Transverse colon (tissue), 3 donors: ENCODE measurements at regions not wholly inside any gene's neighbourhood (a gene's known extent, or its start where the extent isn't known, plus 50 kb on each side); places are given as distances from the start of the nearest gene placed in this dataset.

Experiments
- POLR2A ChIP-seq: fragments of 450-650 bp; IDR thresholded peaks from one replicate; pipeline ENCODE4 v1.6.1; 2016; ENCODE audit warnings: antibody characterized with exemption, mild to moderate bottlenecking, moderate library complexity
- TF ChIP-seq, protein P1 (sequence below), 5 experiments: fragments of 200-600 bp in 3 of 5; fragments of 450-650 bp in 2 of 5; sonication (generic) in 3 of 5; IDR thresholded peaks; 1 replicate in 2 of 5; 2 replicates in 3 of 5; pipeline ENCODE4 v1.5.1; 2016 to 2017; ENCODE audit warnings: antibody characterized with exemption in 5 of 5, inconsistent platforms in 3 of 5, mild to moderate bottlenecking in 2 of 5, moderate library complexity in 1 of 5

DNA sequence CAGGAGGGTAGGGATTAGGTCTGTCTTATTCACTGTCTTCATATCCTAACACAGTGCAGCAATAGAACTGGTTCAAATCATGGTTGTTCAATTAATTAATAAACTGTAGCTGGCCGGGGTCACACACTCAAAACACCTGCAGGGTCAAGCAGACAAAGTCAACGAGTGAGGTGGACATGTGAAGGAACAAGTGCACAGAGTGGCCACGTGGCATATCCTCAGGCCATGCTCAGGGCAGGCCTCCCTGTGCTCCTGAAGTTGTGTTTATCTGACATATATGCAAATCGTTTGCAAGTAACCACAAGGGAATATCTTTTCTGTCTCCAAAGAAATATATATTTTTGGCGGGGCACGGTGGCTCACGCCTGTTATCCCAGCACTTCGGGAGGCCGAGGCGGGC lies 98.5 kb upstream of the ZMIZ1 start:
- TF ChIP-seq, protein P1, sequence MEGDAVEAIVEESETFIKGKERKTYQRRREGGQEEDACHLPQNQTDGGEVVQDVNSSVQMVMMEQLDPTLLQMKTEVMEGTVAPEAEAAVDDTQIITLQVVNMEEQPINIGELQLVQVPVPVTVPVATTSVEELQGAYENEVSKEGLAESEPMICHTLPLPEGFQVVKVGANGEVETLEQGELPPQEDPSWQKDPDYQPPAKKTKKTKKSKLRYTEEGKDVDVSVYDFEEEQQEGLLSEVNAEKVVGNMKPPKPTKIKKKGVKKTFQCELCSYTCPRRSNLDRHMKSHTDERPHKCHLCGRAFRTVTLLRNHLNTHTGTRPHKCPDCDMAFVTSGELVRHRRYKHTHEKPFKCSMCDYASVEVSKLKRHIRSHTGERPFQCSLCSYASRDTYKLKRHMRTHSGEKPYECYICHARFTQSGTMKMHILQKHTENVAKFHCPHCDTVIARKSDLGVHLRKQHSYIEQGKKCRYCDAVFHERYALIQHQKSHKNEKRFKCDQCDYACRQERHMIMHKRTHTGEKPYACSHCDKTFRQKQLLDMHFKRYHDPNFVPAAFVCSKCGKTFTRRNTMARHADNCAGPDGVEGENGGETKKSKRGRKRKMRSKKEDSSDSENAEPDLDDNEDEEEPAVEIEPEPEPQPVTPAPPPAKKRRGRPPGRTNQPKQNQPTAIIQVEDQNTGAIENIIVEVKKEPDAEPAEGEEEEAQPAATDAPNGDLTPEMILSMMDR (IDR thresholded peaks at IDR 0.05) = no peak
- TF ChIP-seq POLR2A = no peak
